Cardiac muscle cell (in vitro differentiated cells and primary cell): ENCODE measurements at regions not wholly inside any gene's neighbourhood (a gene's known extent, or its start where the extent isn't known, plus 50 kb on each side); places are given as distances from the start of the nearest gene placed in this dataset.
A peak's percentile ranks its signal among the peaks of the same experiment; 100 is the strongest.
"Not testable (repeated sequence)": the region's sequence is repeated elsewhere in the genome, so short reads cannot be mapped to it uniquely, and the experiment has no call there.

Source experiments
- DNase-seq, 2 donors: peaks; one replicate each; pipeline versions ENCODE4 v3.0.0 to v3.0.0-alpha.2; 2010 to 2017; ENCODE audit warnings: low read depth in 1 of 2, low spot score in 1 of 2
- H3K27ac ChIP-seq: fragments of 200-600 bp; sonication (generic); 2 replicates; pipeline ENCODE4 v1.5.1; 2016
- H3K27me3 ChIP-seq: fragments of 200-600 bp; sonication (generic); 2 replicates; pipeline ENCODE4 v1.6.0; 2016; ENCODE audit warnings: control low read depth
- H3K36me3 ChIP-seq: fragments of 200-600 bp; sonication (generic); 2 replicates; pipeline ENCODE4 v1.5.1; 2016; ENCODE audit warnings: control low read depth
- H3K4me1 ChIP-seq: fragments of 200-600 bp; sonication (generic); 2 replicates; pipeline ENCODE4 v1.8.1; 2017; ENCODE audit warnings: low read depth, mild to moderate bottlenecking, mixed run types
- H3K4me3 ChIP-seq: fragments of 200-600 bp; sonication (generic); 2 replicates; pipeline ENCODE4 v1.5.1; 2016; ENCODE audit warnings: mild to moderate bottlenecking
- H3K9me3 ChIP-seq: fragments of 200-600 bp; sonication (generic); 2 replicates; pipeline ENCODE4 v1.5.1; 2017; ENCODE audit warnings: low read depth, mild to moderate bottlenecking, control low read depth
- TF ChIP-seq, protein P1 (sequence below): IDR thresholded peaks from 2 replicates; pipeline ENCODE4 v1.5.1; 2012; ENCODE audit warnings: low read depth, mild to moderate bottlenecking, low read length

DNA sequence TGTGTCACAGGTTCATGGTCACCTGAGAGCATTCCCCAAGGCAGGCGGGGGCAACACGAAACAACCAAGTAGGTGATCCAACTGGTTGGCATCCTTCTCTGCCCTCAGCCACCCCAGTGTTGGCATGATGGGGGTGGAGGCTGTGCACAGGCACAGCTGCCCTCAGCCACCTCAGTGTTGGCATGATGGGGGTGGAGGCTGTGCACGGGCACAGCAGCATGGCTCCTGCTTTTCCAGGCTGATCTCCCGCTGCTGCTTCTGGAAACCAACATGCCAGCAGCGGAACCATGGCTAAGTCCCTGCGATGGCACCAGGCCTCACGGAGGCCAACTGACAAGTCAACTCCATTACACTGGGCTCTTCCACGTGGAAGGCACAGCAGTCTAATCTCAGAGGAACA is 447.8 kb downstream of the PTPRU start:
- Histone ChIP-seq H3K4me1 (peaks cover 9% of the 10 kb centered on the region), H3K9me3 (no peaks in the 10 kb centered on the region), H3K36me3 (no peaks in the 10 kb centered on the region), H3K27ac (no peak overlapping the region), H3K27me3 (no peaks in the 10 kb centered on the region), H3K4me3 (no peak overlapping the region)
- TF ChIP-seq, protein P1, sequence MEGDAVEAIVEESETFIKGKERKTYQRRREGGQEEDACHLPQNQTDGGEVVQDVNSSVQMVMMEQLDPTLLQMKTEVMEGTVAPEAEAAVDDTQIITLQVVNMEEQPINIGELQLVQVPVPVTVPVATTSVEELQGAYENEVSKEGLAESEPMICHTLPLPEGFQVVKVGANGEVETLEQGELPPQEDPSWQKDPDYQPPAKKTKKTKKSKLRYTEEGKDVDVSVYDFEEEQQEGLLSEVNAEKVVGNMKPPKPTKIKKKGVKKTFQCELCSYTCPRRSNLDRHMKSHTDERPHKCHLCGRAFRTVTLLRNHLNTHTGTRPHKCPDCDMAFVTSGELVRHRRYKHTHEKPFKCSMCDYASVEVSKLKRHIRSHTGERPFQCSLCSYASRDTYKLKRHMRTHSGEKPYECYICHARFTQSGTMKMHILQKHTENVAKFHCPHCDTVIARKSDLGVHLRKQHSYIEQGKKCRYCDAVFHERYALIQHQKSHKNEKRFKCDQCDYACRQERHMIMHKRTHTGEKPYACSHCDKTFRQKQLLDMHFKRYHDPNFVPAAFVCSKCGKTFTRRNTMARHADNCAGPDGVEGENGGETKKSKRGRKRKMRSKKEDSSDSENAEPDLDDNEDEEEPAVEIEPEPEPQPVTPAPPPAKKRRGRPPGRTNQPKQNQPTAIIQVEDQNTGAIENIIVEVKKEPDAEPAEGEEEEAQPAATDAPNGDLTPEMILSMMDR, result no peak
- DNase-seq, result no peak

GRCh38 chr1:29683472-29683871 is 447.1 kb downstream of the PTPRU start:
- DNase-seq, result no peak
- Histone ChIP-seq H3K4me3 (no peak overlapping the region), H3K27me3 (no peaks in the 10 kb centered on the region), H3K36me3 (no peaks in the 10 kb centered on the region), H3K9me3 (no peaks in the 10 kb centered on the region), H3K27ac (no peak overlapping the region), H3K4me1 (peaks cover 9% of the 10 kb centered on the region)
- TF ChIP-seq, protein P1, result no peak

- TF ChIP-seq, protein P1, result no peak
- DNase-seq, result peak; percentile 18 to 50
- Histone ChIP-seq H3K4me1 (peaks cover 9% of the 10 kb centered on the region), H3K27ac (no peak overlapping the region), H3K27me3 (no peaks in the 10 kb centered on the region), H3K36me3 (no peaks in the 10 kb centered on the region), H3K9me3 (no peaks in the 10 kb centered on the region), H3K4me3 (no peak overlapping the region)
Observed at GRCh38 chr1:29682919-29683295, 446.6 kb downstream of the PTPRU start.

DNA sequence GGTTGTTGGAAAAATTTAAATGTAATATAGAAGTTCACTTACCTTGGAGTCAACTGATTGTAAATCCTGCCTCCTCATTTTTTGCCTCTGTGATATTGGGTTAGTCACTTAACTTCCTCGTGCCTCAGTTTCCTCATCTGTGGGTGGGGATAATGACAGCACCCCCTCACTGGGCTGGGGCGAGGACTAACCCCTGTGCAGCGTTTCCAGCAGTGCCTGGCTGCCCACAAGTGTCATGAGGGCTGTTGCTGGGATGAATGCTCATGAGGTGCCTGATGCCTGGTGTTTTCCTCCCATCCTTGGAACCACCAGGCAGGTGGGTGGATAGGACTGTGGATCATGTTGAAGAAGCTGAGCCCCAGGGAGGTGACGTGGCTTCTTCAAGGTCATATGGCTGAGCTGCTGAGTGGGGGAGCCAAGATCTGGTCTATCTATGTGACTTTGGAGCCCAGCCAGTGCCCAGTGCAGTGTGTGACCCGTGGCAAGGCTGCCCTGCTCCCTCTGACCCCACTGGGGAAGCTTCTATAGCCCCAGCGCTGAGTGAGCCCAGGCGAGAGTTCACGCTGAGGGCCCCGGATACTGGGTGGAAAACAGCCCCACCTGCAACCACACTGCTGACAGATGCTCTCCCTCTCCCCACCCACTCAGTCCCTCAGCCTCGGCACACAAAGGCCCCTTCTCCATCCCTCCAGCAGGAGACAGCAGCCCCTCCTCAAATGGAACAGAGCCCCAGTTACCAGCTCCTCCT is 446.0 kb downstream of the PTPRU start:
- Histone ChIP-seq H3K36me3 (no peaks in the 10 kb centered on the region), H3K4me1 (peaks cover 9% of the 10 kb centered on the region), H3K4me3 (no peak overlapping the region), H3K27me3 (no peaks in the 10 kb centered on the region), H3K27ac (no peak overlapping the region), H3K9me3 (no peaks in the 10 kb centered on the region)
- DNase-seq, result no peak
- TF ChIP-seq, protein P1, result no peak

DNA sequence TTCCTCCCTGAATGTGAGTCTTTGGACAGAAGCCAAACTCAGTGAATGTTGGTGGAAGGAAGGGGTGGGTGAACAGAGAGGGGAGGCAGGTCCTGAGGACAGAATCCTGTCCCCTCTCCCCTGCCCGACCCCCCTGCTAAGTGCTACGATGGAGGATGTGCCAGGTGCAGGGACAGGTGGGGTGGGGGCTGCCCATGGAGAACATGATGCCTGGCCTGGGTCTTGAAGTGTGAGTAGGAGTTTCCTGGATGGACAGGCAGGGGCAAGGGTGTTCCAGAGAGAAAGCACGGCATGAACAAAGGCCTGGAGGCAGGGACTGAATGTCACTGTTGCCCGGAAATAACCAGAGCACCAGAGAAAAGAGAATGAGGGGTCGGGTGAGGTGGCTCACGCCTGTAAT is 445.1 kb downstream of the PTPRU start:
- DNase-seq, H3K9me3 ChIP-seq, H3K27ac ChIP-seq, H3K27me3 ChIP-seq, H3K4me1 ChIP-seq, H3K4me3 ChIP-seq, H3K36me3 ChIP-seq: not testable (repeated sequence)

- H3K4me1 ChIP-seq, result peaks cover 19% of the 10 kb centered on the region
- DNase-seq, result no peak
- no peaks in the 10 kb centered on the region for H3K36me3 ChIP-seq
- H3K27me3 ChIP-seq, result no peaks in the 10 kb centered on the region
- H3K4me3 ChIP-seq, result no peak overlapping the region
- H3K9me3 ChIP-seq, result no peaks in the 10 kb centered on the region
- H3K27ac ChIP-seq, result no peak overlapping the region
- TF ChIP-seq, protein P1, result no peak
Observed at GRCh38 chr1:29679828-29680558, 443.7 kb downstream of the PTPRU start.
